A549 (cell line): ENCODE measurements at regions not wholly inside any gene's neighbourhood (a gene's known extent, or its start where the extent isn't known, plus 50 kb on each side); places are given as distances from the start of the nearest gene placed in this dataset.

Source experiments
- CHD2 ChIP-seq: fragments of 150-350 bp; IDR thresholded peaks from 2 replicates; pipeline ENCODE4 v1.6.1; 2014; ENCODE audit warnings: low read length; ENCODE audit not compliant: partially characterized antibody
- CTCF ChIP-seq: fragments of >200 bp; sonication (Bioruptor Twin); formaldehyde crosslinking; IDR thresholded peaks from 3 replicates; pipeline ENCODE4 v1.5.1; 2016
- ESRRA ChIP-seq: fragments of 150-350 bp; IDR thresholded peaks from 2 replicates; pipeline ENCODE4 v1.6.1; 2014; ENCODE audit warnings: mild to moderate bottlenecking, low read length, borderline replicate concordance
- HDAC2 ChIP-seq: fragments of 200-600 bp; sonication (generic); IDR thresholded peaks from 2 replicates; pipeline ENCODE4 v1.6.1; 2016

DNA sequence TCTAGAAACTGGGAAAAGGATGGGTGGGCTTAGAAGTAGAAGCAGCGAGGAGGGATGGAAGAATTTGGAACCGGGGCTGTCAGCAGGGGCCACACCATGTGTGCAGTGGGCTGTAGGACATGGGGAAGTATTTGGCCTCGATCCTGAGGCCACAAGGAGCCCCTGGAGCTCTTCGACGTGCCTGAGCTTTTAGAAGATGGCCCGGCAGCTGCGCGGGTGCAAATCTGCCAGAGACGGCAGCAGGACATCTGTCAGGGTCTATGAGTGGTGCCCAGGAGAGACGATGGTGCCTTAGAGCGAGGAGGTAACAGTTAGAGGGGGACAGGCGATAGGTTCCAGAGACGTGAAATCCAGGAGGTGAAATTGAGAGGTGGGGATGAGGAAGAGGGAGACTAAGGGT, 321.1 kb downstream of the UACA start:
- TF ChIP-seq CTCF (no peak), HDAC2 (no peak), ESRRA (no peak), CHD2 (no peak)
